NCI-H446 (cell line): ENCODE measurements at regions not wholly inside any gene's neighbourhood (a gene's known extent, or its start where the extent isn't known, plus 50 kb on each side); places are given as distances from the start of the nearest gene placed in this dataset.
"Not testable (repeated sequence)": the region's sequence is repeated elsewhere in the genome, so short reads cannot be mapped to it uniquely, and the experiment has no call there.

Experiments
- DNase-seq, 2 experiments: peaks; one replicate each; lab custom pipeline; 2025; lab: John Stamatoyannopoulos, UW

GRCh38 chr9:113705306-113705927, 170.7 kb upstream of the ZNF618 start:
- no peak for DNase-seq

- DNase-seq, result no peak
Measured at GRCh38 chr9:113705928-113706519, 170.1 kb upstream of the ZNF618 start.

- no peak for DNase-seq
Measured at GRCh38 chr9:113707953-113708695, 168.0 kb upstream of the ZNF618 start.

GRCh38 chr9:113708821-113709713, 167.0 kb upstream of the ZNF618 start:
- DNase-seq, result no peak

GRCh38 chr9:113709721-113710120, 166.4 kb upstream of the ZNF618 start:
- DNase-seq, result no peak

- no peak for DNase-seq
Measured at GRCh38 chr9:113711251-113711650, 164.9 kb upstream of the ZNF618 start.

- DNase-seq, result no peak
Measured at GRCh38 chr9:113712053-113712452, 164.1 kb upstream of the ZNF618 start.

- DNase-seq, result no peak
Measured at GRCh38 chr9:113715086-113715485, 161.0 kb upstream of the ZNF618 start.

- DNase-seq, result no peak
Measured at GRCh38 chr9:113719919-113720318, 156.2 kb upstream of the ZNF618 start.

- DNase-seq, result no peak
Measured at GRCh38 chr9:113720495-113720894, 155.6 kb upstream of the ZNF618 start.

- DNase-seq, result no peak
Measured at GRCh38 chr9:113721856-113722255, 154.3 kb upstream of the ZNF618 start.

- DNase-seq, result no peak
Measured at GRCh38 chr9:113724202-113724601, 151.9 kb upstream of the ZNF618 start.

- DNase-seq, result no peak
Measured at GRCh38 chr9:113728989-113729388, 147.1 kb upstream of the ZNF618 start.

GRCh38 chr9:113734826-113735225, 141.3 kb upstream of the ZNF618 start:
- DNase-seq, result no peak

- peak in 1 of 2 experiments; percentile 21 for DNase-seq
Measured at GRCh38 chr9:113737517-113738271, 138.4 kb upstream of the ZNF618 start.

- no peak for DNase-seq
Measured at GRCh38 chr9:113738496-113738892, 137.6 kb upstream of the ZNF618 start.

GRCh38 chr9:113738893-113739604, 137.1 kb upstream of the ZNF618 start:
- DNase-seq, result no peak

GRCh38 chr9:113739605-113740507, 136.3 kb upstream of the ZNF618 start:
- not testable (repeated sequence) for DNase-seq
